Tibial nerve (tissue), 3 donors: ENCODE measurements at regions not wholly inside any gene's neighbourhood (a gene's known extent, or its start where the extent isn't known, plus 50 kb on each side); places are given as distances from the start of the nearest gene placed in this dataset.

Experiments used
- POLR2A ChIP-seq, 2 donors: fragments of 450-650 bp; IDR thresholded peaks; one replicate each; pipeline ENCODE4 v1.6.1; 2017; ENCODE audit warnings: antibody characterized with exemption in 2 of 2, mild to moderate bottlenecking in 2 of 2, moderate library complexity in 2 of 2
- TF ChIP-seq, protein P1 (sequence below), 5 experiments: fragments of 200-600 bp in 3 of 5; fragments of 450-650 bp in 2 of 5; sonication (generic) in 3 of 5; IDR thresholded peaks; one replicate each; pipeline ENCODE4 v1.5.1; 2016 to 2019; ENCODE audit warnings: antibody characterized with exemption in 5 of 5, mild to moderate bottlenecking in 3 of 5, moderate library complexity in 2 of 5

DNA sequence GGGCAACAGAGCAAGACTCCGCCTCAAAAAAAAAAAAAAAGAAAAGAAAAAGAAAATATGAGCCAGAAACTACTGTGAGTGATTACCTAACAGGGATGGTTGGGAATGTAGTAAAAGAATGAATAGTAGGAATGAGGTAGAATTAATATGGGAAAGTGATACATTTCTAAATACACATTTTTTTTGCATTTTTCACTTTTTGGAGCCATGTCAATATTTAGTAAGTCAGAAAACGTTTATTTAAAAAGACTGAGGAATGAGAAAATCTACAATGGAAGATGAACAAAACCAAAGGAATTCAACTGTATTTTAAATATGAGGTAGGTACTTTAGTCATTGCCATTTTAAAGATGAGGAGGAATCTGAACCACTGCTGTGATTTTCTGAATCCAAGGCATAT lies 817.2 kb upstream of the CADM2 start:
- TF ChIP-seq, protein P1, sequence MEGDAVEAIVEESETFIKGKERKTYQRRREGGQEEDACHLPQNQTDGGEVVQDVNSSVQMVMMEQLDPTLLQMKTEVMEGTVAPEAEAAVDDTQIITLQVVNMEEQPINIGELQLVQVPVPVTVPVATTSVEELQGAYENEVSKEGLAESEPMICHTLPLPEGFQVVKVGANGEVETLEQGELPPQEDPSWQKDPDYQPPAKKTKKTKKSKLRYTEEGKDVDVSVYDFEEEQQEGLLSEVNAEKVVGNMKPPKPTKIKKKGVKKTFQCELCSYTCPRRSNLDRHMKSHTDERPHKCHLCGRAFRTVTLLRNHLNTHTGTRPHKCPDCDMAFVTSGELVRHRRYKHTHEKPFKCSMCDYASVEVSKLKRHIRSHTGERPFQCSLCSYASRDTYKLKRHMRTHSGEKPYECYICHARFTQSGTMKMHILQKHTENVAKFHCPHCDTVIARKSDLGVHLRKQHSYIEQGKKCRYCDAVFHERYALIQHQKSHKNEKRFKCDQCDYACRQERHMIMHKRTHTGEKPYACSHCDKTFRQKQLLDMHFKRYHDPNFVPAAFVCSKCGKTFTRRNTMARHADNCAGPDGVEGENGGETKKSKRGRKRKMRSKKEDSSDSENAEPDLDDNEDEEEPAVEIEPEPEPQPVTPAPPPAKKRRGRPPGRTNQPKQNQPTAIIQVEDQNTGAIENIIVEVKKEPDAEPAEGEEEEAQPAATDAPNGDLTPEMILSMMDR (IDR thresholded peaks at IDR 0.05), result no peak
- no peak for TF ChIP-seq POLR2A (IDR thresholded peaks at IDR 0.05)
